Uterus (tissue), 2 donors: ENCODE measurements at regions not wholly inside any gene's neighbourhood (a gene's known extent, or its start where the extent isn't known, plus 50 kb on each side); places are given as distances from the start of the nearest gene placed in this dataset.

Source experiments
- CTCF ChIP-seq, 4 experiments: fragments of 200-600 bp in 2 of 4; fragments of 450-650 bp in 2 of 4; sonication (generic) in 2 of 4; IDR thresholded peaks; one replicate each; pipeline ENCODE4 v1.5.1; 2016 to 2019; ENCODE audit warnings: antibody characterized with exemption in 4 of 4, mild to moderate bottlenecking in 2 of 4, moderate library complexity in 1 of 4
- POLR2A ChIP-seq, 2 donors: fragments of 450-650 bp; IDR thresholded peaks; one replicate each; pipeline ENCODE4 v1.6.1; 2016; ENCODE audit warnings: antibody characterized with exemption in 2 of 2, mild to moderate bottlenecking in 1 of 2, moderate library complexity in 1 of 2

GRCh38 chr14:85293612-85294234 is 236.2 kb upstream of the FLRT2 start:
- no peak for TF ChIP-seq POLR2A (IDR thresholded peaks at IDR 0.05)
- TF ChIP-seq CTCF (IDR thresholded peaks at IDR 0.05), result no peak
